Retinal pigment epithelial cell (primary cell): ENCODE measurements at regions not wholly inside any gene's neighbourhood (a gene's known extent, or its start where the extent isn't known, plus 50 kb on each side); places are given as distances from the start of the nearest gene placed in this dataset.

Experiments
- DNase-seq: peaks from one replicate; pipeline ENCODE4 v3.0.0-alpha.2; 2010; ENCODE audit warnings: low read depth
- H3K4me3 ChIP-seq: 2 replicates; pipeline ENCODE4 v1.5.1; 2011; ENCODE audit warnings: mild to moderate bottlenecking, low read length, control low read depth, moderate library complexity
- CTCF ChIP-seq: conservative IDR thresholded peaks from 2 replicates; pipeline ENCODE4 v1.5.1; 2011; ENCODE audit warnings: low read depth, low read length, control low read depth, inconsistent platforms

- no peak for DNase-seq
- no peak for TF ChIP-seq CTCF
- H3K4me3 ChIP-seq: no peak overlapping the region
These were observed 175.4 kb downstream of the IBTK start for GRCh38 chr6:82072121-82072521.

GRCh38 chr6:82068721-82069120 is 178.8 kb downstream of the IBTK start:
- no peak for TF ChIP-seq CTCF
- no peak for DNase-seq
- no peak overlapping the region for H3K4me3 ChIP-seq

- TF ChIP-seq CTCF: no peak
- H3K4me3 ChIP-seq: no peak overlapping the region
- no peak for DNase-seq
These were observed 180.5 kb downstream of the IBTK start for GRCh38 chr6:82066991-82067411.

- no peak for DNase-seq
- H3K4me3 ChIP-seq: no peak overlapping the region
- TF ChIP-seq CTCF: no peak
These were observed 181.3 kb downstream of the IBTK start for GRCh38 chr6:82066196-82066595.

- TF ChIP-seq CTCF: no peak
- H3K4me3 ChIP-seq: no peak overlapping the region
- DNase-seq: no peak
These were observed 184.0 kb downstream of the IBTK start for GRCh38 chr6:82063574-82063973.

- TF ChIP-seq CTCF: no peak
- DNase-seq: no peak
- H3K4me3 ChIP-seq: no peak overlapping the region
These were observed 185.3 kb downstream of the IBTK start for GRCh38 chr6:82062219-82062618.

- no peak for TF ChIP-seq CTCF
These were observed 189.5 kb downstream of the IBTK start for GRCh38 chr6:82057846-82058554.

More at GRCh38 chr6:82057846-82058554, 189.5 kb downstream of the IBTK start:
- no peak overlapping the region for H3K4me3 ChIP-seq
- DNase-seq: peak; percentile 65
